IMR-90 (cell line): ENCODE measurements at regions not wholly inside any gene's neighbourhood (a gene's known extent, or its start where the extent isn't known, plus 50 kb on each side); places are given as distances from the start of the nearest gene placed in this dataset.

Source experiments
- ATAC-seq: fragments of 200-7000 bp; cut with Tn5 transposase; 2 replicates; pipeline ENCODE4 v1.9.1; 2020; ENCODE audit warnings: low read depth, mild to moderate bottlenecking, moderate library complexity
- BruUV-seq: library from RNA; stranded (reverse); fragments of 400-500 nt; replicated peaks from 2 replicates; lab custom pipeline; 2021; lab: Mats Ljungman, UMichigan
- CTCF ChIA-PET: fragments of 300-600 bp; formaldehyde crosslinking; extraction: SDS; loops from one replicate; lab custom pipeline; 2021; ENCODE audit warnings: antibody characterized with exemption; lab: Yijun Ruan, JAX
- POLR2A ChIA-PET: fragments of 300-600 bp; sonication (Branson Sonifier 250); formaldehyde crosslinking; loops from one replicate; lab custom pipeline; 2022; ENCODE audit warnings: antibody characterized with exemption; ENCODE audit not compliant: unreplicated experiment; lab: Charles Lee
- DNase-seq: peaks from one replicate; pipeline ENCODE4 v3.0.0; 2013
- H2AFZ ChIP-seq: replicated peaks from 2 replicates; pipeline ENCODE3; 2013; ENCODE audit warnings: low read length, mild to moderate bottlenecking; ENCODE audit not compliant: poor library complexity
- H2AK5ac ChIP-seq: 2 replicates; pipeline ENCODE4 v1.6.1; 2013; ENCODE audit warnings: low read depth, low read length, inconsistent platforms
- H2AK9ac ChIP-seq: replicated peaks from 2 replicates; pipeline ENCODE3; 2013; ENCODE audit warnings: mild to moderate bottlenecking, low read depth, low read length, moderate library complexity; ENCODE audit not compliant: poor library complexity
- H2BK120ac ChIP-seq: 2 replicates; pipeline ENCODE4 v1.6.1; 2013; ENCODE audit warnings: low read depth, low read length, inconsistent platforms
- H2BK15ac ChIP-seq: 3 replicates; pipeline ENCODE4 v1.6.1; 2013; ENCODE audit warnings: low read depth, low read length, inconsistent platforms
- H2BK20ac ChIP-seq: 2 replicates; pipeline ENCODE4 v1.6.1; 2013; ENCODE audit warnings: low read depth, mild to moderate bottlenecking, inconsistent platforms, low read length, moderate library complexity
- H2BK5ac ChIP-seq: 2 replicates; pipeline ENCODE4 v1.6.1; 2013; ENCODE audit warnings: mild to moderate bottlenecking, low read depth, low read length, inconsistent platforms; ENCODE audit not compliant: poor library complexity, severe bottlenecking
- H3K14ac ChIP-seq: replicated peaks from 2 replicates; pipeline ENCODE4 v1.6.1; 2013; ENCODE audit warnings: low read depth, low read length, inconsistent platforms
- H3K18ac ChIP-seq: 2 replicates; pipeline ENCODE4 v1.6.1; 2013; ENCODE audit warnings: low read depth, low read length, control low read depth
- H3K23ac ChIP-seq: 2 replicates; pipeline ENCODE4 v1.6.1; 2013; ENCODE audit warnings: low read depth, low read length, inconsistent platforms
- H3K27ac ChIP-seq: 2 replicates; pipeline ENCODE4 v1.5.1; 2013; ENCODE audit warnings: mild to moderate bottlenecking, control low read depth, low read length; ENCODE audit not compliant: insufficient read depth
- H3K27me3 ChIP-seq: 2 replicates; pipeline ENCODE4 v1.6.1; 2013; ENCODE audit warnings: low read length; ENCODE audit not compliant: control insufficient read depth, insufficient read depth
- H3K36me3 ChIP-seq: 2 replicates; pipeline ENCODE4 v1.6.1; 2013; ENCODE audit warnings: low read length, mixed read lengths; ENCODE audit not compliant: control insufficient read depth, insufficient read depth
- H3K4ac ChIP-seq: 2 replicates; pipeline ENCODE4 v1.6.1; 2013; ENCODE audit warnings: low read depth, low read length, inconsistent platforms
- H3K4me1 ChIP-seq: 2 replicates; pipeline ENCODE4 v1.6.1; 2013; ENCODE audit warnings: low read length, mixed read lengths; ENCODE audit not compliant: control insufficient read depth, insufficient read depth
- H3K4me2 ChIP-seq: 2 replicates; pipeline ENCODE4 v1.6.1; 2013; ENCODE audit warnings: low read depth, mild to moderate bottlenecking, control low read depth, low read length, moderate library complexity
- H3K4me3 ChIP-seq: 2 replicates; pipeline ENCODE4 v1.5.1; 2013; ENCODE audit warnings: low read depth, mild to moderate bottlenecking, control low read depth, low read length, moderate library complexity; ENCODE audit not compliant: insufficient read depth
- H3K56ac ChIP-seq: 2 replicates; pipeline ENCODE4 v1.6.1; 2013; ENCODE audit warnings: low read length, inconsistent platforms; ENCODE audit not compliant: insufficient read depth; ENCODE audit errors: extremely low read depth
- H3K79me1 ChIP-seq, 2 experiments: 2 replicates each; pipeline ENCODE4 v1.6.1; 2013; ENCODE audit warnings: low read length in 2 of 2, inconsistent platforms in 1 of 2, low read depth in 1 of 2
- H3K9ac ChIP-seq: 2 replicates; pipeline ENCODE4 v1.6.1; 2013; ENCODE audit warnings: low read depth, low read length, control low read depth
- H3K9me1 ChIP-seq: 2 replicates; pipeline ENCODE4 v1.6.1; 2013; ENCODE audit warnings: low read length, inconsistent platforms; ENCODE audit not compliant: insufficient read depth
- H3K9me3 ChIP-seq: 2 replicates; pipeline ENCODE4 v1.6.1; 2013; ENCODE audit warnings: low read length; ENCODE audit not compliant: control insufficient read depth, insufficient read depth
- H4K20me1 ChIP-seq: 2 replicates; pipeline ENCODE4 v1.6.1; 2013; ENCODE audit warnings: low read length, inconsistent platforms; ENCODE audit not compliant: insufficient read depth
- H4K5ac ChIP-seq: 2 replicates; pipeline ENCODE4 v1.6.1; 2013; ENCODE audit warnings: mild to moderate bottlenecking, low read depth, low read length, control low read depth
- H4K8ac ChIP-seq, 2 experiments: 2 replicates each; pipeline ENCODE4 v1.6.1; 2013; ENCODE audit warnings: low read depth in 2 of 2, low read length in 2 of 2, control low read depth in 1 of 2, inconsistent platforms in 1 of 2
- H4K91ac ChIP-seq: 2 replicates; pipeline ENCODE4 v1.6.1; 2013; ENCODE audit warnings: low read depth, low read length, inconsistent platforms; ENCODE audit not compliant: insufficient read depth
- CEBPB ChIP-seq: IDR thresholded peaks from 2 replicates; pipeline ENCODE4 v1.6.1; 2012; ENCODE audit warnings: low read depth, low read length, improper control_type of control experiment
- WGBS, 2 experiments: methylation state at CpG; one replicate each; pipeline versions ENCODE4 v1.1.5 to v1.1.7; 2013; ENCODE audit warnings: missing lambda C conversion rate in 2 of 2; ENCODE audit not compliant: insufficient read length in 1 of 2; ENCODE audit errors: extremely low coverage in 2 of 2; 5-methylcytosine and 5-hydroxymethylcytosine counted together
- dilution Hi-C: fragments of 300-500 bp; cut with HindIII; formaldehyde crosslinking; loops from one replicate; pipeline ENCODE4 v1.14.3; 2018; ENCODE audit warnings: low sequenced_read_pairs; ENCODE audit not compliant: unreplicated experiment
- in situ Hi-C: fragments of 300-500 bp; cut with MboI; formaldehyde crosslinking; loops from 3 replicates; pipeline ENCODE4 v1.14.3; 2019; ENCODE audit warnings: low sequenced_read_pairs, inconsistent platforms, mixed read lengths
- intact Hi-C: fragments of 100-400 bp; cut with micrococcal nuclease; formaldehyde crosslinking; loops from 2 replicates; pipeline ENCODE4 v1.10.0; 2022

- H3K9me1 ChIP-seq = no peaks in the 10 kb centered on the region
- no peak overlapping the region for H3K23ac ChIP-seq
- no peak overlapping the region for H3K4ac ChIP-seq
- H2BK15ac ChIP-seq = no peak overlapping the region
- in situ Hi-C loops = loop anchor here (10.0 kb wide), 1 partner anchor 905 kb away; no protein-coding TSS in a partner anchor
- H2BK120ac ChIP-seq = no peak overlapping the region
- WGBS, 2 experiments = no CpG with 5 or more reads among the region's 3 CpGs
- no peaks in the 10 kb centered on the region for H3K9me3 ChIP-seq
- H3K9ac ChIP-seq = no peak overlapping the region
- H3K14ac ChIP-seq = no peak overlapping the region
- no peak overlapping the region for H3K4me2 ChIP-seq
- no peaks in the 10 kb centered on the region for H3K4me1 ChIP-seq
- DNase-seq (no peak), ATAC-seq (no peak)
- no peaks in the 10 kb centered on the region for H4K20me1 ChIP-seq
- intact Hi-C loops = no loop called here
- H3K79me1 ChIP-seq = no peaks in the 10 kb centered on the region
- no peak overlapping the region for H3K27ac ChIP-seq
- CTCF ChIA-PET = no interaction called here
- H2BK5ac ChIP-seq = no peak overlapping the region
- no peak overlapping the region for H2BK20ac ChIP-seq
- POLR2A ChIA-PET = no interaction called here
- TF ChIP-seq CEBPB = no peak
- H3K36me3 ChIP-seq = no peaks in the 10 kb centered on the region
- dilution Hi-C loops = no loop called here
- no peak overlapping the region for H2AK9ac ChIP-seq
- no peak overlapping the region for H2AFZ ChIP-seq
- no TSS peak for BruUV-seq
- H3K4me3 ChIP-seq = no peak overlapping the region
- H4K91ac ChIP-seq = no peak overlapping the region
- H4K5ac ChIP-seq = no peak overlapping the region
- no peak overlapping the region for H3K56ac ChIP-seq
- H2AK5ac ChIP-seq = no peak overlapping the region
- no peak overlapping the region for H3K18ac ChIP-seq
- H4K8ac ChIP-seq = no peak overlapping the region
- no peaks in the 10 kb centered on the region for H3K27me3 ChIP-seq
These were observed 1175.1 kb upstream of the ACVR2A start for GRCh38 chr2:146669735-146670134.
